ENCODE measurements at regions not wholly inside any gene's neighbourhood (a gene's known extent, or its start where the extent isn't known, plus 50 kb on each side); places are given as distances from the start of the nearest gene placed in this dataset.

- ATAC-seq (no peak), DNase-seq (no peak)
- no peaks in the 10 kb centered on the region for H3K4me1 ChIP-seq
- no peak for TF ChIP-seq CTCF (IDR thresholded peaks at IDR 0.05 in 4 of 5, conservative IDR thresholded peaks at IDR 0.05 in 1 of 5)
- TF ChIP-seq POLR2A (IDR thresholded peaks at IDR 0.05): no peak
- no peak overlapping the region for H3K27ac ChIP-seq
- H3K27me3 ChIP-seq: no peaks in the 10 kb centered on the region
- intact Hi-C loops (cut with DNase I; ENCODE audit: low total_unique reads): no loop called here
- in situ Hi-C loops (cut with MboI; ENCODE audit: low sequenced_read_pairs in 4 of 4): no loop called here
- H3K36me3 ChIP-seq: no peaks in the 10 kb centered on the region
- no peaks in the 10 kb centered on the region for H3K9me3 ChIP-seq
- H3K4me3 ChIP-seq: no peak overlapping the region
Measured at GRCh38 chr4:119977076-119977940, 89.3 kb downstream of the MAD2L1 start.

- no peaks in the 10 kb centered on the region for H3K27me3 ChIP-seq
- in situ Hi-C loops (cut with MboI; ENCODE audit: low sequenced_read_pairs in 4 of 4) (no loop called here), intact Hi-C loops (cut with DNase I; ENCODE audit: low total_unique reads) (no loop called here)
- DNase-seq: no peak
- H3K36me3 ChIP-seq: no peaks in the 10 kb centered on the region
- H3K4me3 ChIP-seq: no peak overlapping the region
- ATAC-seq: no peak
- H3K27ac ChIP-seq: no peak overlapping the region
- H3K9me3 ChIP-seq: no peaks in the 10 kb centered on the region
- no peak for TF ChIP-seq CTCF (IDR thresholded peaks at IDR 0.05 in 4 of 5, conservative IDR thresholded peaks at IDR 0.05 in 1 of 5)
- no peak for TF ChIP-seq POLR2A (IDR thresholded peaks at IDR 0.05)
- H3K4me1 ChIP-seq: no peaks in the 10 kb centered on the region
Measured at GRCh38 chr4:119971431-119972084, 95.1 kb downstream of the MAD2L1 start.

GRCh38 chr4:119962631-119963030, 104.0 kb downstream of the MAD2L1 start:
- no peaks in the 10 kb centered on the region for H3K36me3 ChIP-seq
- no peaks in the 10 kb centered on the region for H3K9me3 ChIP-seq
- in situ Hi-C loops (cut with MboI; ENCODE audit: low sequenced_read_pairs in 4 of 4) (no loop called here), intact Hi-C loops (cut with DNase I; ENCODE audit: low total_unique reads) (no loop called here)
- ATAC-seq: no peak
- TF ChIP-seq CTCF (IDR thresholded peaks at IDR 0.05 in 4 of 5, conservative IDR thresholded peaks at IDR 0.05 in 1 of 5): no peak
- TF ChIP-seq POLR2A (IDR thresholded peaks at IDR 0.05): no peak
- no peak overlapping the region for H3K27ac ChIP-seq
- H3K27me3 ChIP-seq: no peaks in the 10 kb centered on the region
- DNase-seq: no peak
- no peaks in the 10 kb centered on the region for H3K4me1 ChIP-seq
- H3K4me3 ChIP-seq: no peak overlapping the region

- no peaks in the 10 kb centered on the region for H3K9me3 ChIP-seq
- no peak overlapping the region for H3K4me3 ChIP-seq
- H3K27ac ChIP-seq: no peak overlapping the region
- TF ChIP-seq POLR2A (IDR thresholded peaks at IDR 0.05) (no peak), CTCF (IDR thresholded peaks at IDR 0.05 in 4 of 5, conservative IDR thresholded peaks at IDR 0.05 in 1 of 5) (no peak)
- intact Hi-C loops (cut with DNase I; ENCODE audit: low total_unique reads): no loop called here
- H3K4me1 ChIP-seq: no peaks in the 10 kb centered on the region
- no peaks in the 10 kb centered on the region for H3K36me3 ChIP-seq
- ATAC-seq: no peak
- DNase-seq: no peak
- H3K27me3 ChIP-seq: no peaks in the 10 kb centered on the region
- in situ Hi-C loops (cut with MboI; ENCODE audit: low sequenced_read_pairs in 4 of 4): no loop called here
Measured at GRCh38 chr4:119958983-119959382, 107.7 kb downstream of the MAD2L1 start.
